ENCODE measurements at regions not wholly inside any gene's neighbourhood (a gene's known extent, or its start where the extent isn't known, plus 50 kb on each side); places are given as distances from the start of the nearest gene placed in this dataset.
"Not testable (repeated sequence)": the region's sequence is repeated elsewhere in the genome, so short reads cannot be mapped to it uniquely, and the experiment has no call there.

DNA sequence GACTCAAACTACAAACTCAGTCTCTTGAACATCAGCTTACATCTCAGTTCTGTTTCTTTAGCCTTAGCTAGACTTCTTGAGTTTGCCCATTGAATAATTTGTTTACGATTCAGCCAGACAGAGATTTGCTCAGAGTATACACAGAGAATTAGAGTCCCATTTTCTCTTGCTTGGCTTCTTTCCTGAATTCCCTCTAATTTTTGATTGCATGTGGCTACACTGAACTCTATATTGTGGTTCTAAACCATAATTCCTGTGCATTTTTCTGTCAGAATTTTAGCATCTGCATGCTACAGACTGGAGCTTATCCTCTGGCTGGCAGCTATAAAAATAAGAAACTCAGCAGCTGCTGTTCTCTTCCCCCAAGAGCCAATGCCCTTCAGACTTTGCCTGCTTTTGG is 354.9 kb downstream of the MDFIC start:
- Histone ChIP-seq H3K79me2 (ENCODE audit: low read depth) (no peaks in the 10 kb centered on the region), H3K4me1 (no peaks in the 10 kb centered on the region), H3K9ac (no peak overlapping the region), H2AFZ (replicated peaks) (no peak overlapping the region), H3K9me3 (ENCODE audit: low read depth) (no peaks in the 10 kb centered on the region), H3K4me2 (no peak overlapping the region), H3K27me3 (no peaks in the 10 kb centered on the region), H3K27ac (no peak overlapping the region), H4K20me1 (ENCODE audit: low read depth) (no peaks in the 10 kb centered on the region), H3F3A (ENCODE audit: low read depth) (no peaks in the 10 kb centered on the region), H3K36me3 (no peaks in the 10 kb centered on the region), H3K4me3 (no peak overlapping the region)
- Mint-ChIP-seq H3K27ac (no peak overlapping the region), H3K4me1 (no peaks in the 10 kb centered on the region), H3K4me3 (no peak overlapping the region), H3K36me3 (no peaks in the 10 kb centered on the region), H3K9me3 (peaks cover 2% of the 10 kb centered on the region), H3K27me3 (ENCODE audit: insufficient read depth, low read depth) (no peaks in the 10 kb centered on the region)
- DNase-seq (ENCODE audit: low spot score), result no peak
- no peak for TF ChIP-seq EZH2phosphoT487 (IDR thresholded peaks at IDR 0.05)
- TF ChIP-seq EZH2 (IDR thresholded peaks at IDR 0.05), result no peak
- TF ChIP-seq, protein P1, sequence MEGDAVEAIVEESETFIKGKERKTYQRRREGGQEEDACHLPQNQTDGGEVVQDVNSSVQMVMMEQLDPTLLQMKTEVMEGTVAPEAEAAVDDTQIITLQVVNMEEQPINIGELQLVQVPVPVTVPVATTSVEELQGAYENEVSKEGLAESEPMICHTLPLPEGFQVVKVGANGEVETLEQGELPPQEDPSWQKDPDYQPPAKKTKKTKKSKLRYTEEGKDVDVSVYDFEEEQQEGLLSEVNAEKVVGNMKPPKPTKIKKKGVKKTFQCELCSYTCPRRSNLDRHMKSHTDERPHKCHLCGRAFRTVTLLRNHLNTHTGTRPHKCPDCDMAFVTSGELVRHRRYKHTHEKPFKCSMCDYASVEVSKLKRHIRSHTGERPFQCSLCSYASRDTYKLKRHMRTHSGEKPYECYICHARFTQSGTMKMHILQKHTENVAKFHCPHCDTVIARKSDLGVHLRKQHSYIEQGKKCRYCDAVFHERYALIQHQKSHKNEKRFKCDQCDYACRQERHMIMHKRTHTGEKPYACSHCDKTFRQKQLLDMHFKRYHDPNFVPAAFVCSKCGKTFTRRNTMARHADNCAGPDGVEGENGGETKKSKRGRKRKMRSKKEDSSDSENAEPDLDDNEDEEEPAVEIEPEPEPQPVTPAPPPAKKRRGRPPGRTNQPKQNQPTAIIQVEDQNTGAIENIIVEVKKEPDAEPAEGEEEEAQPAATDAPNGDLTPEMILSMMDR (IDR thresholded peaks at IDR 0.05), result no peak

DNA sequence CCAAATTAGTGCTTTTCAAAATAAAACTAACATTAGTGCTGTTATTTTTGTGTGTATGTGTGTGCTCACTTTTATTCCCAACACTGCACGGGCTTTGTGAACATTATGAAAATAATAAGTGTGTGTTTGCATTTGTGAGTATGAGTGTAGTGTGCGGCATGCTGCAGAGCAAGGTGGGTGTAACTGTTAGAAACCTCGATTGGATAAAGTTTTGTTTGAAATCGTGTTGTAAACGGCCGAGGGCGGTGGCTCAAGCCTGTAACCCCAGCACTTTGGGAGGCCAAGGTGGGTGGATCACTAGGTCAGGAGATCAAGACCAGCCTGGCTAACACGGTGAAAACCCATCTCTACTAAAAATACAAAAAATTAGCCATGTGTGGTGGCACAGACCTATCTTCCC is 352.0 kb downstream of the MDFIC start:
- H3K9me3 Mint-ChIP-seq; H4K20me1 ChIP-seq (ENCODE audit: low read depth); H2AFZ ChIP-seq (replicated peaks); H3K27me3 Mint-ChIP-seq (ENCODE audit: insufficient read depth, low read depth); H3K27ac ChIP-seq; DNase-seq (ENCODE audit: low spot score); H3K27ac Mint-ChIP-seq; H3F3A ChIP-seq (ENCODE audit: low read depth); H3K4me3 ChIP-seq; H3K36me3 ChIP-seq; H3K36me3 Mint-ChIP-seq; H3K79me2 ChIP-seq (ENCODE audit: low read depth); H3K27me3 ChIP-seq; H3K9ac ChIP-seq; H3K4me1 ChIP-seq; H3K9me3 ChIP-seq (ENCODE audit: low read depth); H3K4me3 Mint-ChIP-seq; H3K4me2 ChIP-seq; H3K4me1 Mint-ChIP-seq: not testable (repeated sequence)

DNA sequence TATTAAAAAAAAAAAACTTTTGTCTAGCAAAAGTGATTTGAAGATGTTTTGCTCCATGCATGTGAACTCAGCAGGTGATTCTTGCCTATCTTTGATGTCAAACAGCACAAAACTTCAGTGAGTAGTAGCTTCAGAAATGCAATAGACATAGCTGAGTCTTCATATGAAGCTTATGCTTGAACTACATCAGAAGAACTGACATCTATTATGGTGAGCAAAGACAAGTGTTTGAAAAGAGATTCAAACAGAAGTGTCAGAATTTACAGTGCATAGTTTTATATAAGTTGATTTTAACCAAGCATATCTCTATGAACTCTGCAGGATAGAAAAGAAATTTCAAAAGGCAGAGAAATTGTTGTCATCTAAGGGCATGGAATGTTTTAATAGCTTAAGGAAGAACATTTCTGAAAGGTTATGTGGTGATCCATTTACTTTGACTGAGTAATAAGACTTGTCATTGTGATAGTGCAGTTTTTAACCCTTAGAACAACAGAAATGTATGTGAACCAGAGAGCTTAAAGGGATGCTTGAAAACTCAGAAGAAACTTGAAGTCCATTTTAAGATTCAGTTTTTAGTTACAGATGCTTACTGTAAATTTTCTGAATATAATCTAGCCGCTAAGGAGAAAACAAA is 351.4 kb downstream of the MDFIC start:
- no peaks in the 10 kb centered on the region for H3K27me3 ChIP-seq
- no peaks in the 10 kb centered on the region for H3F3A ChIP-seq (ENCODE audit: low read depth)
- DNase-seq (ENCODE audit: low spot score), result no peak
- H4K20me1 ChIP-seq (ENCODE audit: low read depth), result no peaks in the 10 kb centered on the region
- H3K27ac Mint-ChIP-seq, result no peak overlapping the region
- no peak overlapping the region for H2AFZ ChIP-seq (replicated peaks)
- H3K9me3 ChIP-seq (ENCODE audit: low read depth), result no peaks in the 10 kb centered on the region
- H3K36me3 Mint-ChIP-seq, result no peaks in the 10 kb centered on the region
- H3K9me3 Mint-ChIP-seq, result peaks cover 2% of the 10 kb centered on the region
- no peak overlapping the region for H3K4me2 ChIP-seq
- no peak overlapping the region for H3K9ac ChIP-seq
- no peaks in the 10 kb centered on the region for H3K36me3 ChIP-seq
- H3K27ac ChIP-seq, result no peak overlapping the region
- no peaks in the 10 kb centered on the region for H3K79me2 ChIP-seq (ENCODE audit: low read depth)
- TF ChIP-seq EZH2 (IDR thresholded peaks at IDR 0.05) (no peak), EZH2phosphoT487 (IDR thresholded peaks at IDR 0.05) (no peak)
- TF ChIP-seq, protein P1 (IDR thresholded peaks at IDR 0.05), result no peak
- H3K4me1 Mint-ChIP-seq, result no peaks in the 10 kb centered on the region
- H3K4me3 ChIP-seq, result no peak overlapping the region
- no peaks in the 10 kb centered on the region for H3K4me1 ChIP-seq
- H3K27me3 Mint-ChIP-seq (ENCODE audit: insufficient read depth, low read depth), result no peaks in the 10 kb centered on the region
- no peak overlapping the region for H3K4me3 Mint-ChIP-seq

DNA sequence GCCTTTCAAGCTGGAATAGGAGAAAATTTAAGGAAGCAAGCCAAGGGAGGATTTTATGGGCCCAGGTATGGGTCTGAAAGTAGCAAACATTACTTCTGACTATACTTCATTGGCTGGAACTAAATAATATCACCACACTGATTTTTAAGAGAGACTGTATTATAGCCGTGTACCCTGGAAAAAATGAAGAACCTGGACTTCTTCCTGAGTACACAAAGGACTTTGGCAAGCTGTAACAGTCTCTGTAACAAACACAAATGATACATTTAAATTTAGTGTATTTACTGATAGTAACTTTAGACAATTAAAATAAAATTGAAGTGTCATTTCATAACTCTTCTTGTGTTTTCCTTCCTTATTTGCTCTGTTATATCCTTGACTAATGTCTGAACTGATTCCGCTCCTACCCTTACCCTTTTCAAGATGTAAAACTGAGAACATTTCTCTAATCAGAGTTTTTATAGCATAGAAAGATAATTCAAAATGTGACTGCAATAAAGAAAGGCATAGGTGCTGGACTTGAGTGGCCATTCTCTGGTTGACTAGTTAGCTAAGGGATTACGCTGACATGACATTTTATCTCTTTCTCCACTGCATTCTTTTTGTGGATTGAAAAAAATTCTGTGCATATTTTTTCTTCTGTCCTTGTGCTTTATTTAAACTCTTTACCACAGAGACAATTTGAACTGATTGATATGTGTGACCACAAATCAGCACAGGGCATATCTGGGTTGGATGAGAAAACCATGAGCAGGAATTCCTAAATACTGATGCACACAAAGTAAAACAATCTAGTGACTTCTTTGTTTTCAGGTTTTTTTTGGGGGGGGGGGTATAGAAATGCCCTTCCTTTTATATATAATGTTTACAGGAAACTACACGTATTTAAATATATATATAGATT is 349.7 kb downstream of the MDFIC start:
- H3K9ac ChIP-seq, result no peak overlapping the region
- H3K27ac Mint-ChIP-seq, result no peak overlapping the region
- DNase-seq (ENCODE audit: low spot score), result no peak
- H3K9me3 ChIP-seq (ENCODE audit: low read depth), result no peaks in the 10 kb centered on the region
- peaks cover 2% of the 10 kb centered on the region for H3K9me3 Mint-ChIP-seq
- H3K4me1 Mint-ChIP-seq, result no peaks in the 10 kb centered on the region
- no peak overlapping the region for H3K4me2 ChIP-seq
- no peak overlapping the region for H3K27ac ChIP-seq
- no peaks in the 10 kb centered on the region for H3F3A ChIP-seq (ENCODE audit: low read depth)
- H3K27me3 Mint-ChIP-seq (ENCODE audit: insufficient read depth, low read depth), result no peaks in the 10 kb centered on the region
- no peaks in the 10 kb centered on the region for H3K79me2 ChIP-seq (ENCODE audit: low read depth)
- no peaks in the 10 kb centered on the region for H3K27me3 ChIP-seq
- no peaks in the 10 kb centered on the region for H3K4me1 ChIP-seq
- no peaks in the 10 kb centered on the region for H3K36me3 ChIP-seq
- TF ChIP-seq, protein P1 (IDR thresholded peaks at IDR 0.05), result no peak
- no peak for TF ChIP-seq EZH2 (IDR thresholded peaks at IDR 0.05)
- no peak for TF ChIP-seq EZH2phosphoT487 (IDR thresholded peaks at IDR 0.05)
- no peaks in the 10 kb centered on the region for H3K36me3 Mint-ChIP-seq
- no peak overlapping the region for H2AFZ ChIP-seq (replicated peaks)
- H3K4me3 Mint-ChIP-seq, result no peak overlapping the region
- H4K20me1 ChIP-seq (ENCODE audit: low read depth), result no peaks in the 10 kb centered on the region
- no peak overlapping the region for H3K4me3 ChIP-seq
